RWPE1 (cell line): ENCODE measurements at regions not wholly inside any gene's neighbourhood (a gene's known extent, or its start where the extent isn't known, plus 50 kb on each side); places are given as distances from the start of the nearest gene placed in this dataset.
"Not testable (repeated sequence)": the region's sequence is repeated elsewhere in the genome, so short reads cannot be mapped to it uniquely, and the experiment has no call there.

ENCODE experiments used
- CTCF ChIA-PET: fragments of 350-600 bp; sonication (Branson Sonifier 250); formaldehyde crosslinking; extraction: SDS; loops from one replicate; lab custom pipeline; 2021; lab: Yijun Ruan, JAX
- POLR2A ChIA-PET: fragments of 400-600 bp; formaldehyde crosslinking; extraction: SDS; loops from one replicate; lab custom pipeline; 2020; ENCODE audit warnings: antibody characterized with exemption; ENCODE audit not compliant: low non-redundant PET; lab: Yijun Ruan, JAX
- DNase-seq: peaks from one replicate; pipeline ENCODE4 v3.0.0; 2012; ENCODE audit warnings: low spot score
- H3K27ac ChIP-seq: fragments of 450-650 bp; 2 replicates; pipeline ENCODE4 v1.5.1; 2017
- TF ChIP-seq, protein P1 (sequence below): fragments of 450-650 bp; conservative IDR thresholded peaks from 2 replicates; pipeline ENCODE4 v1.5.1; 2017; ENCODE audit warnings: low read depth, mild to moderate bottlenecking

DNA sequence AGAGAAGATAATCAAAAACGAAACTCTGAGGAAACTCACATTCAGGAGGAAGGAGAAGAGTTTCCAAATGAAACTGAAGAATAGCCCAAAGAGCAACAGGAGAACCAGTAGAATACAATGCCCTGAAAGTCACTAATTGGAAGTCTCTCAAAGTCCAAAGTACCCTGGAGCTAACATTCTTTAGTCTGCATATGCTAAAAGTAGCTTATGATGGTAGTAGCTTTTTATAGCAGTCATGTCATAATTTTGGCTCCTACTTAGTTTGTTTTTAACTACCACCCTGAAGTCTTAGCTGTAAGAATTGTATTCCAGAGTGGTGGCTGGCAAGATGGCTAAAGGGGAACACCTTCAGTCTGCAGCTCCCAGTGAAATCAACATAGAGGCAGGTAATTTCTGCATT lies 100.3 kb upstream of the FGF16 start:
- ChIA-PET CTCF (no interaction called here), POLR2A (no interaction called here)
- H3K27ac ChIP-seq, result no peak overlapping the region
- TF ChIP-seq, protein P1, sequence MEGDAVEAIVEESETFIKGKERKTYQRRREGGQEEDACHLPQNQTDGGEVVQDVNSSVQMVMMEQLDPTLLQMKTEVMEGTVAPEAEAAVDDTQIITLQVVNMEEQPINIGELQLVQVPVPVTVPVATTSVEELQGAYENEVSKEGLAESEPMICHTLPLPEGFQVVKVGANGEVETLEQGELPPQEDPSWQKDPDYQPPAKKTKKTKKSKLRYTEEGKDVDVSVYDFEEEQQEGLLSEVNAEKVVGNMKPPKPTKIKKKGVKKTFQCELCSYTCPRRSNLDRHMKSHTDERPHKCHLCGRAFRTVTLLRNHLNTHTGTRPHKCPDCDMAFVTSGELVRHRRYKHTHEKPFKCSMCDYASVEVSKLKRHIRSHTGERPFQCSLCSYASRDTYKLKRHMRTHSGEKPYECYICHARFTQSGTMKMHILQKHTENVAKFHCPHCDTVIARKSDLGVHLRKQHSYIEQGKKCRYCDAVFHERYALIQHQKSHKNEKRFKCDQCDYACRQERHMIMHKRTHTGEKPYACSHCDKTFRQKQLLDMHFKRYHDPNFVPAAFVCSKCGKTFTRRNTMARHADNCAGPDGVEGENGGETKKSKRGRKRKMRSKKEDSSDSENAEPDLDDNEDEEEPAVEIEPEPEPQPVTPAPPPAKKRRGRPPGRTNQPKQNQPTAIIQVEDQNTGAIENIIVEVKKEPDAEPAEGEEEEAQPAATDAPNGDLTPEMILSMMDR, result no peak
- DNase-seq, result no peak

DNA sequence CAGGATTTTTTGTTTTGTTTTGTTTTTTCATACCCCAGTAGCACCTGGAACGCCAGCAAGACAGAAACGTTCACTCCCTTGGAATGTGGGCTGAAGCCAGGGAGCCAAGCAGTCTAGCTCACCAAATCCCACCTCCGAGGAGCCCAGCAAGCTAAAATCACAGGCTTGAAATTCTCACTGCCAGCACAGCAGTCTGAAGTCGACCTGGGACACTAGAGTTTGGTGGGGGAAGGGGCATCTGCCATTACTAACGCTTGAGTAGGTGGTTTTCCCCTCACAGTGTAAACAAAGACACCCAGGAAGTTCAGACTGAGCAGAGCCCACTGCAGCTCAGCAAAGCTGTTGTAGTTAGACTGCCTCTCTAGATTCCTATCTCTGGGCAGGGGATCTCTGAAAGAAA lies 99.6 kb upstream of the FGF16 start:
- no peak for DNase-seq
- H3K27ac ChIP-seq, result no peak overlapping the region
- ChIA-PET CTCF (no interaction called here), POLR2A (no interaction called here)
- TF ChIP-seq, protein P1, result no peak

DNA sequence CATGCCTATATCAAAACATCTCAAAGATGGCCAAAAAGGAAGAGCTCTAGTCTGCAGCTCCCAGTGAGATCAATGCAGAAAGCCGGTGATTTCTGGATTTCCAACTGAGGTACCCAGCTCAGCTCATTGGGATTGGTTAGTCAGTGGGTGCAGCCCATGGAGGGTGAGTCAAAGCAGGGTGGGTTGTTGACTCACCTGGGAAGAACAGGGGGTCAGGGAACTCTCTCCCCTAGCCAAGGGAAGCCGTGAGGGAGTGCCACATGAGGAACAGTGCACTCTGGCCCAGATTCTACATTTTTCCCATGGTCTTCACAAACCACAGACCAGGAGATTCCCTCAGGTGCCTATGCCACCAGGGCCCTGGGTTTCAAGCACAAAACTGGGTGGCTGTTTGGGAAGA lies 57.3 kb upstream of the FGF16 start:
- DNase-seq, result no peak
- no peak overlapping the region for H3K27ac ChIP-seq
- TF ChIP-seq, protein P1, result no peak
- ChIA-PET CTCF (no interaction called here), POLR2A (no interaction called here)

DNA sequence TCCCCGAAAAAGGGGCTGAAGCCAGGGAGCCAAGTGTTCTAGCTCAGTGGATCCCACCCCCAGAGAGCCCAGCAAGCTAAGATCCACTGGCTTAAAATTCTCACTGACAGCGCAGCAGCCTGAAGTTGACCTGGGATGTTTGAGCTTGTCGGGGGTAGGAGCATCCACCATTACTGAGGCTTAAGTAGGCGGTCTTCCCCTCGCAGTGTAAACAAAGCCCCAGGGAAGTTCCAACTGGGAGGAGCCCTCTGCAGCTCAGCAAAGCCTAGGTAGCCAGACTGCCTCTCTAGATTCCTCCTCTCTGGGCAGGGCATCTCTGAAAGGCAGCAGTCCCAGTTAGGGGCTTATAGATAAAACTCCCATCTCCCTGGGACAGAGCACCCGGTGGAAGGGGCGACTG lies 56.8 kb upstream of the FGF16 start:
- POLR2A ChIA-PET, H3K27ac ChIP-seq, CTCF ChIA-PET, DNase-seq: not testable (repeated sequence)

DNA sequence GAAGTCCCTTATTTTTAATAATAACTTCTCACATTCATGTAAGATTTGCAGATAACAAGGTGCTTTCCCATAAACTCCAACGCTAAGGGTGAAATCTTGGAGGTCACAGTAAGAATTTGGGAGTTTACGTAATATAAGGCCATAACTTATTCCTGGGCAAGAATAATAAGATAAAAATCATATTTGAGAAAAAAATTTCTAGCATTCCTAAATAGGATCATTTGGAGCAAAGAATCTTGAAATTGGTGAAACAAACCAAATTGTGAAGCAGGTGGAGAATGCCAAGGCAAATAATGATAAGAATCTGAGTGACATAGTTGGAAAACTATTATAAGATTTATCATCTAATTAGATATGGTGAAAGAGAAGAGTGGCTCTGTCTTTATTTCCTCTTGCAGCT lies 50.4 kb upstream of the FGF16 start:
- TF ChIP-seq, protein P1, result no peak
- POLR2A ChIA-PET, result no interaction called here
- no peak overlapping the region for H3K27ac ChIP-seq
- no peak for DNase-seq
- CTCF ChIA-PET, result no interaction called here
